Caco-2 (cell line): ENCODE measurements at regions not wholly inside any gene's neighbourhood (a gene's known extent, or its start where the extent isn't known, plus 50 kb on each side); places are given as distances from the start of the nearest gene placed in this dataset.

ENCODE experiments used
- BruUV-seq: library from RNA; stranded (reverse); fragments of 400-500 nt; replicated peaks from 2 replicates; lab custom pipeline; 2021; lab: Mats Ljungman, UMichigan
- CTCF ChIA-PET: fragments of 300-600 bp; sonication (Branson Sonifier 250); formaldehyde crosslinking; loops from one replicate; lab custom pipeline; 2022; ENCODE audit warnings: antibody characterized with exemption; lab: Charles Lee
- POLR2A ChIA-PET: fragments of 300-600 bp; sonication (Branson Sonifier 250); formaldehyde crosslinking; loops from one replicate; lab custom pipeline; 2022; ENCODE audit warnings: antibody characterized with exemption; lab: Charles Lee
- DNase-seq, 2 experiments: peaks; one replicate each; pipeline versions ENCODE4 v3.0.0 to v3.0.0-alpha.2; 2020 to 2022
- H3K27me3 ChIP-seq: replicated peaks from 2 replicates; pipeline ENCODE4 v1.6.0; 2011; ENCODE audit warnings: low read length; ENCODE audit not compliant: control insufficient read depth, insufficient read depth
- H3K36me3 ChIP-seq: 2 replicates; pipeline ENCODE4 v1.5.1; 2011; ENCODE audit warnings: low read length; ENCODE audit not compliant: control insufficient read depth, insufficient read depth
- H3K4me1 ChIP-seq: fragments of 250-450 bp; sonication (Bioruptor Pico); 2 replicates; pipeline ENCODE4 v1.5.1; 2020; ENCODE audit warnings: mild to moderate bottlenecking
- H3K4me3 ChIP-seq: 2 replicates; pipeline ENCODE4 v1.5.1; 2011; ENCODE audit warnings: low read depth, mild to moderate bottlenecking, control low read depth, low read length
- H3K9me3 ChIP-seq: fragments of 250-450 bp; sonication (Bioruptor Pico); 2 replicates; pipeline ENCODE4 v1.5.1; 2020; ENCODE audit warnings: mild to moderate bottlenecking, moderate library complexity
- H3K27ac Mint-ChIP-seq: one replicate; pipeline ENCODE4 v1.8.0; 2022; ENCODE audit warnings: mixed read lengths; ENCODE audit not compliant: unreplicated experiment
- H3K27me3 Mint-ChIP-seq: one replicate; pipeline ENCODE4 v1.8.0; 2022; ENCODE audit warnings: mixed read lengths; ENCODE audit not compliant: insufficient read depth, unreplicated experiment
- H3K36me3 Mint-ChIP-seq: one replicate; pipeline ENCODE4 v1.8.0; 2022; ENCODE audit warnings: mild to moderate bottlenecking, mixed read lengths; ENCODE audit not compliant: insufficient read depth, unreplicated experiment
- H3K4me1 Mint-ChIP-seq: one replicate; pipeline ENCODE4 v1.8.0; 2022; ENCODE audit warnings: low read depth, mixed read lengths; ENCODE audit not compliant: unreplicated experiment
- H3K4me3 Mint-ChIP-seq: one replicate; pipeline ENCODE4 v1.8.0; 2022; ENCODE audit warnings: mild to moderate bottlenecking, moderate library complexity, mixed read lengths; ENCODE audit not compliant: unreplicated experiment
- H3K9me3 Mint-ChIP-seq: one replicate; pipeline ENCODE4 v1.8.0; 2022; ENCODE audit warnings: mixed read lengths; ENCODE audit not compliant: unreplicated experiment
- intact Hi-C: fragments of 100-400 bp; cut with micrococcal nuclease; formaldehyde crosslinking; loops from one replicate; pipeline ENCODE4 v1.10.0; 2022; ENCODE audit not compliant: unreplicated experiment
- TF ChIP-seq, protein P1 (sequence below), 2 experiments: fragments of 200-600 bp in 1 of 2; IDR thresholded peaks; 1 replicate in 1 of 2; 2 replicates in 1 of 2; pipeline versions ENCODE4 v1.5.1 to v1.8.0; 2011 to 2022; ENCODE audit warnings: antibody characterized with exemption in 1 of 2, control low read depth in 1 of 2, inconsistent platforms in 1 of 2, low read depth in 1 of 2, low read length in 1 of 2, mild to moderate bottlenecking in 1 of 2, moderate library complexity in 1 of 2; ENCODE audit not compliant: insufficient read depth in 1 of 2, severe bottlenecking in 1 of 2, unreplicated experiment in 1 of 2

DNA sequence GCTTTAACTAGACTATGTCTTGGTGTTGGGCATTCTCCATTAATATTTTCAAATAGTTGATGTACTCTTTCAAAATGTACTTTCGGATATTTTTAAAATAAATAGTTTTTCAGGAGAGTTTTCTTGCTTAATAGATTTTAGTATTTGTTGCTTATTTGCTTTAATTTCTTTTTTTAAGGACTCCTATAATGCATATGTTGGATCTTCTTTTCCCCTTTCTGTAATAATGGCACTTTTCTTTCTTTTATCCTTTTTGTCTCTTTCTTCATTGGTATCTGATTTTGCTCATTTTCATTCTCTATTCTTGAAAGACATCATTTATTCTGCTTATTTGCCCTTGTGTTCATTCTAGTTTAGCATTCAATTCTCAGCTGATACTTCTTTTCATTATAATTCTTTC, 791.6 kb downstream of the GALR1 start:
- ChIA-PET POLR2A (no interaction called here), CTCF (no interaction called here)
- Histone ChIP-seq H3K4me3 (no peak overlapping the region), H3K27me3 (no peaks in the 10 kb centered on the region), H3K9me3 (no peaks in the 10 kb centered on the region), H3K4me1 (no peaks in the 10 kb centered on the region), H3K36me3 (no peaks in the 10 kb centered on the region)
- no TSS peak for BruUV-seq
- Mint-ChIP-seq H3K4me1 (no peaks in the 10 kb centered on the region), H3K27me3 (peaks cover 3% of the 10 kb centered on the region), H3K4me3 (no peak overlapping the region), H3K9me3 (peaks cover 8% of the 10 kb centered on the region), H3K27ac (no peak overlapping the region), H3K36me3 (no peaks in the 10 kb centered on the region)
- no peak for DNase-seq
- intact Hi-C loops = no loop called here
- TF ChIP-seq, protein P1, sequence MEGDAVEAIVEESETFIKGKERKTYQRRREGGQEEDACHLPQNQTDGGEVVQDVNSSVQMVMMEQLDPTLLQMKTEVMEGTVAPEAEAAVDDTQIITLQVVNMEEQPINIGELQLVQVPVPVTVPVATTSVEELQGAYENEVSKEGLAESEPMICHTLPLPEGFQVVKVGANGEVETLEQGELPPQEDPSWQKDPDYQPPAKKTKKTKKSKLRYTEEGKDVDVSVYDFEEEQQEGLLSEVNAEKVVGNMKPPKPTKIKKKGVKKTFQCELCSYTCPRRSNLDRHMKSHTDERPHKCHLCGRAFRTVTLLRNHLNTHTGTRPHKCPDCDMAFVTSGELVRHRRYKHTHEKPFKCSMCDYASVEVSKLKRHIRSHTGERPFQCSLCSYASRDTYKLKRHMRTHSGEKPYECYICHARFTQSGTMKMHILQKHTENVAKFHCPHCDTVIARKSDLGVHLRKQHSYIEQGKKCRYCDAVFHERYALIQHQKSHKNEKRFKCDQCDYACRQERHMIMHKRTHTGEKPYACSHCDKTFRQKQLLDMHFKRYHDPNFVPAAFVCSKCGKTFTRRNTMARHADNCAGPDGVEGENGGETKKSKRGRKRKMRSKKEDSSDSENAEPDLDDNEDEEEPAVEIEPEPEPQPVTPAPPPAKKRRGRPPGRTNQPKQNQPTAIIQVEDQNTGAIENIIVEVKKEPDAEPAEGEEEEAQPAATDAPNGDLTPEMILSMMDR (IDR thresholded peaks at IDR 0.05; ENCODE audit: insufficient read depth in 1 of 2, low read depth in 1 of 2, low read length in 1 of 2, severe bottlenecking in 1 of 2, unreplicated experiment in 1 of 2) = no peak

DNA sequence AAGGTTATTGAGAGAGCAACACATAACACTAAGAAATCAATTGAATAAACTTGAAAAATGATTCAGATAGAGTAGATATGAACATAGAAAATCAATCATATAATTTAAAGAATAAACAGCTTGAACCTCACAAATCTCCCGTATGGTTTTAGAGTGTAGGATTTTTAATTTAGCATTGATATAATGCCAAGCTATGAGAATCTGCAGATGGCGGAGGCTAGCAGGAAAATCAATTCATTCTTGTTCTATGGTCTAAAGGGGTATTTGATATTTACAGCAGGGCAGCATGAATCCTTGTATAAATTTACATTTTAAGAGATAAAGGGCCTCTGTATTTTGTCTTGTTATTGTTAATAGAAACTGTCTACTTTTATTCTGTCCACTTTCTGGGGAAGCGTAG, 797.0 kb downstream of the GALR1 start:
- intact Hi-C loops = no loop called here
- TF ChIP-seq, protein P1 (IDR thresholded peaks at IDR 0.05; ENCODE audit: insufficient read depth in 1 of 2, low read depth in 1 of 2, low read length in 1 of 2, severe bottlenecking in 1 of 2, unreplicated experiment in 1 of 2) = no peak
- no peaks in the 10 kb centered on the region for H3K4me1 Mint-ChIP-seq
- Histone ChIP-seq H3K36me3 (no peaks in the 10 kb centered on the region), H3K9me3 (no peaks in the 10 kb centered on the region), H3K27me3 (no peaks in the 10 kb centered on the region), H3K4me3 (no peak overlapping the region), H3K4me1 (no peaks in the 10 kb centered on the region)
- peaks cover 4% of the 10 kb centered on the region for H3K27me3 Mint-ChIP-seq
- no peak for DNase-seq
- no TSS peak for BruUV-seq
- no peak overlapping the region for H3K27ac Mint-ChIP-seq
- peaks cover 8% of the 10 kb centered on the region for H3K9me3 Mint-ChIP-seq
- no peak overlapping the region for H3K4me3 Mint-ChIP-seq
- POLR2A ChIA-PET = no interaction called here
- CTCF ChIA-PET = no interaction called here
- no peaks in the 10 kb centered on the region for H3K36me3 Mint-ChIP-seq

DNA sequence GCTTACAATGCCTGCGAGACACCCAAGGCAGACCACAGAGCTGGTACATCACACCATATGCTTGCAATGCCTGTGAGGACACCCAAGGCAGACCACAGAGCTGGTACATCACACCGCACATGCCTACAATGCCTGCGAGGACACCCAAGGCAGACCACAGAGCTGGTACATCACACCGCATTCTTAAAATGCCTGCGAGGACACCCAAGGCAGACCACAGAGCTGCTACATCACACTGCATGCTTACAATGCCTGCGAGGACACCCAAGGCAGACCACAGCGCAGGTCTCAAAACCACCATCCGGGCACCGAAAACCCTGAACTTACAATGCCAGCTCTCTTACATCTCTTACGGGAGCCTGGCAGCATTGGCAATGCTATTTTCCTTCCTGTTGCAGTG, 799.6 kb downstream of the GALR1 start:
- ChIA-PET POLR2A (no interaction called here), CTCF (no interaction called here)
- Histone ChIP-seq H3K4me3 (no peak overlapping the region), H3K27me3 (no peaks in the 10 kb centered on the region), H3K4me1 (no peaks in the 10 kb centered on the region), H3K36me3 (no peaks in the 10 kb centered on the region), H3K9me3 (no peaks in the 10 kb centered on the region)
- Mint-ChIP-seq H3K9me3 (no peaks in the 10 kb centered on the region), H3K27ac (no peak overlapping the region), H3K36me3 (no peaks in the 10 kb centered on the region), H3K27me3 (peaks cover 3% of the 10 kb centered on the region), H3K4me3 (no peak overlapping the region), H3K4me1 (no peaks in the 10 kb centered on the region)
- no peak for DNase-seq
- intact Hi-C loops = no loop called here
- TF ChIP-seq, protein P1 (IDR thresholded peaks at IDR 0.05; ENCODE audit: insufficient read depth in 1 of 2, low read depth in 1 of 2, low read length in 1 of 2, severe bottlenecking in 1 of 2, unreplicated experiment in 1 of 2) = no peak
- BruUV-seq = no TSS peak
